COLO668 (cell line): ENCODE measurements at regions not wholly inside any gene's neighbourhood (a gene's known extent, or its start where the extent isn't known, plus 50 kb on each side); places are given as distances from the start of the nearest gene placed in this dataset.
"Not testable (repeated sequence)": the region's sequence is repeated elsewhere in the genome, so short reads cannot be mapped to it uniquely, and the experiment has no call there.

Experiments
- DNase-seq: peaks from one replicate; lab custom pipeline; 2025; ENCODE audit not compliant: unreplicated experiment; lab: John Stamatoyannopoulos, UW

DNA sequence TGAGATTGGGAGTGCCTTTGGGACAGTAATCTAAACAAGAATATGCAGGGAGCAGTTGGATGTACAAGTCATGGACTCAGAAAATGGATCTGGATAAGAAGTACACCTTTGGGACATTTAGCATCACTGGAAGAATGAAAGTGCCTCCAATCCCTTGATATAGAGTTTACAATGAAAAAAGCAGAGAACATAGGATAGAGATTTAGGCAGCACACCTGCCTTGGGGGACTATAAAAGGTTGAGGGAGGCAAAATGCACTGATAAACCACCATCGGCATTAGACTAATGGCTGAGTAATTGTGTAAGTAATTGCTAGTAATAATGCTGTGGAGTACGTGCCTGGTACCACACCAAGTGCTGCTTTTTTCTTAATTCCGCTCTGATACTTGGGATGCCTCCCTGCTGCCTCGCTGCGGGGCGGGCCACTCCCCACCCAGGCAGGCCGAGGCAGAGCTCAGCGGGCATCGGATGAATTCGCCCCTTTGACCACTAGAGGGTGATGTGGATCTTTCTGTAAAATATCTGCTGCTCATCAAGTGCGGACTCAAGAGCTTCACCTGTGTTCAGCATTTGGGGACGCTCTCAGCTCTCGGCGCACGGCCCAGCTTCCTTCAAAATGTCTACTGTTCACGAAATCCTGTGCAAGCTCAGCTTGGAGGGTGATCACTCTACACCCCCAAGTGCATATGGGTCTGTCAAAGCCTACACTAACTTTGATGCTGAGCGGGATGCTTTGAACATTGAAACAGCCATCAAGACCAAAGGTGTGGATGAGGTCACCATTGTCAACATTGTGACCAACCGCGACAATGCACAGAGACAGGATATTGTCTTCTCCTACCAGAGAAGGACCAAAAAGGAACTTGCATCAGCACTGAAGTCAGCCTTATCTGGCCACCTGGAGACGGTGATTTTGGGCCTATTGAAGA is 99.9 kb downstream of the ANKRD18B start:
- peak; percentile 70 for DNase-seq

DNA sequence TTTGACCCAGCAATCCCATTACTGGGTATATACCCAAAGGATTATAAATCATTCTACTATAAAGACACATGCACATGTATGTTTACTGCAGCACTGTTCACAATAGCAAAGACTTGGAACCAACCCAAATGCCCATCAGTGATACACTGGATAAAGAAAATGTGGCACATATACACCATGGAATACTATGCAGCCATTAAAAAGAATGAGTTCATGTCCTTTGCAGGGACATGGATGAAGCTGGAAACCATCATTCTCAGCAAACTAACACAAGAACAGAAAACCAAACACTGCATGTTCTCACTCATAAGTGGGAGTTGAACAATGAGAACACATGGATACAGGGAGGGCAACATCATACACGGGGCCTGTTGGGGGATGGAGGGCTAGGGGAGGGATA is 104.3 kb downstream of the ANKRD18B start:
- DNase-seq = not testable (repeated sequence)

DNA sequence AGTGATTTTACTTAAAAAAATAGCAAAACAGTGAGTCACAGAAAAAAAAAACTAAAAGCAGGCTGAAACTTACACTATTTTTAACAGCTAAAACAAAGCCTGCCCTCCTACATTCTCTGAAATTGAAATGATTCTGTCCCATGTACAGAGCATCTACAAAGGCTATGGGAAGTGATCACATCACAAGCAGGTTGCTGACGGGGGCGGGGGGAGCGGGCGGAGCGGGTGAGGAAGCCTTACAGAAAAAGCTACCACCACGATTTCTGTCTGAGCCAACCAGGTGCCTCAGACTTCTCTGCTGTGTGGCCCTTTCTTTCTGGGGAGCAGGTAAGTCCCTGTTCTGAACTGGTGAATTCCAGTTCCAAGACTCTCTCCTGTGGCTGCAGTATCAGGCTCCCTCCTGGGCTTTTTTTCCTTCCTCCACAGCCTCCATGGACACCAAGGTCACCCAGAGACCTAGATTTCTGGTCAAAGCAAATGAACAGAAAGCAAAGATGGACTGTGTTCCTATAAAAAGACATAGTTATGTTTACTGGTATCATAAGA is 104.9 kb downstream of the ANKRD18B start:
- DNase-seq = no peak

DNA sequence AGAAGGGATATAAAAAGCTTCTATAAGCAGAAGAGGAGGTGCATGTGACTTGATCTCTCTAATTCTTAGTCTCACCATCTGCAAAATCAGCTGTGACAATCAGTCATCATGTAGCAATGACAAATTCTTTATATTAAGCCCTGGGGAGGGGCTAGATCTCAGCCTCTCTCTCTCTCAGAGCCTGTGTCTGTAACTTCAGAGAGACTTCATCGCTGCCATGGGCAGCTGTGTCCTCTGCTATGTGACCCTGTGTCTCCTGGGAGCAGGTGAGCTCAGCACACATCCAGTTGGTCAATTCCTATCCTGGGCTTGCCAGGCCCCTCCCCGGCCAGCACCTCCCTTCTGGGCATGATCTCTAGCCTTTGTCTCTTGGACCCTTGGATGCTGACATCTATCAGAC is 109.6 kb downstream of the ANKRD18B start:
- DNase-seq = no peak

DNA sequence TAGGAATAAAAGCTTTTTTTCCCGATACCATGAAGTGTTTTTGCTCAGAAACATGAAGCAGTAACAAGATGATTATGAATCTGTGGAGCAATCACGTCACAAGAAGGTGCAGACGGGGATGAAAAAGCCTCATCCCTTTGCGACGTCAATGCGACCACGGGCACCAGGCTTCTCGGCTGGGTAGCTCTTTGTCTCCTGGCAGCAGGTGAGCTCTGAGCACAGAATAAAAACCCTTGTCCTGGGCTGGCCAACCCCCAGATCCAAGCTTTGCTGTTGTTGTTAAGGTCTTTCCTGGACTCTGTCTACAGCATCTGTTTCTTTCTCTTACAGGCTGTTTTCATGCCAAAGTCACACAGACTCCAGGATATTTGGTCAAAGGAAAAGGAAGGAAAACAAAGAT is 113.8 kb downstream of the ANKRD18B start:
- DNase-seq = no peak

DNA sequence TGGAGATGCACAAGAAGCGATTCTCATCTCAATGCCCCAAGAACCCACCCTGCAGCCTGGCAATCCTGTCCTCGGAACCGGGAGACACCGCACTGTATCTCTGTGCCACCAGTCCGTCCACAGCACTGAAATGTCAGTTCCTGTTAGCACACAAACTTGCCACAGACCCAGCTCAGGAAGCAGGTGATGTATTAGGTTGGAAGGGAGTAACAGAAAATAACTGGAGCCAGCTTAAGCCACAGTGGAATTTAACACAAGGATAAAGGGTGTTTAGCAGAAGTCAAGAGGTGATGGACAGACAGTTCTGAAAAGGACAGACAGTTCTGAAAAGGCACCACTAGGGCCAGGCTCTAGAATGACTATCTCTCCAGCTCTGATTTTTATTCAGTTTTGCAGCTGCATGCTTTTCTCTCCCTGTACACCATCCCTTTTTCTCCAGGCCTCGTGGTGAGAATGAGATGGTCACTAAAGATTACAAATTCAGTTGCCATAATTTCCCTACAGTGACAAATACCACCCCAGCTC is 114.4 kb downstream of the ANKRD18B start:
- no peak for DNase-seq

DNA sequence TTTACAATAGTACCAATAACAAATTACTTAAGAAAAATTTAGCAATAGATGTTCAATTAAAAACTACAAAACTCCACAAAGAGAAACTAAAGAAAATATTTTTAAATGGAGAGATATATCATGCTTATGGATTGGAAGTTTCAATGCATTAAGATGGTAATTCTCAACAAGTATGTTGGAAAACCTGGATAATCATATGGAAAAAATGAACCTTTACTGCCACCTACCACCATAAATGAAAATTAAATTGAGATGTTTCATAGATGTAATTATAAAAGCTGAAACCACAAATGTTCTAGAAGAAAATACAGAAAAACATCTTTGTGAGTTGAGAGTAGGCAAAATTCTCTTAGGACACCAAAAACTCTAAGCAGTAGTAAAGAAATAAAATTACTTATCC is 121.7 kb downstream of the ANKRD18B start:
- no peak for DNase-seq

DNA sequence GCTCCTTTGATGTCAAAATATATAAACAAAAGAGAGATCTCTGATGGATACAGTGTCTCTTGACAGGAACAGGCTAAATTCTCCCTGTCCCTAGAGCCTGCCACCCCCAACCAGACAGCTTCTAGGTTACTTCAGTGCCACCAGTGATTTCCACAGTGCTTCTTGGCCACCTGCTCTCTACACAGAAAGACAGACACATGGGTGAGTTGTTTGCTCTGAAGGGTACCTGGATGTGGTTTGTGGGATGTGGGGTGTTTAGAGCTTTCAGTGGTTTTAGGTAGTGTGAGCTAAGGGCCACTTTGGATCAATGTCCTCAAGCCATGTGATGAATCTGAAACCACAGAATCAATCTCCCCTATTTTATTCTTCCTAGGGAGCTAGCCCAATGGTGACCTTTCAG is 125.4 kb downstream of the ANKRD18B start:
- no peak for DNase-seq

- DNase-seq = no peak
These were observed 127.1 kb downstream of the ANKRD18B start for GRCh38 chr9:33651125-33651524.

DNA sequence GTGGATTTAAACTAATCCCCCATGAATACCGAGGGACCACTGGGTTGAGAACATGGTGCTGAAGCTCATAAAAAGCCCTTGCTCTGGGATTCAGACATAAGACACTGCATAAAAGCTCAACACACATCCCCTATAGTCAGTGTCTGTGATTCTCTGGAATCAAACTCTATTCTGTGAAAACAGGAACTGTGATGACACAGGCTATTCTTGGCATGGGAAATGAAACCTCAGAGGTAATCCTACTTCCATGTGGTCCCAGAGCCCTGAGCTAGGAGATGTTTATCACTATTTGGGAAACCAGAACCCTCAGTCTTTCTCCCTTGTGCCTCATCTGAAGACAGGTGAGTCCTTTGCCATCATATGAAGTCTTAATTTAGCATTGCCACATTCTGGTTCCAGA is 135.4 kb upstream of the PRSS3 start:
- no peak for DNase-seq

GRCh38 chr9:33660772-33661171 is 134.6 kb upstream of the PRSS3 start:
- no peak for DNase-seq

- no peak for DNase-seq
These were observed 134.2 kb upstream of the PRSS3 start for GRCh38 chr9:33661176-33661575.

DNA sequence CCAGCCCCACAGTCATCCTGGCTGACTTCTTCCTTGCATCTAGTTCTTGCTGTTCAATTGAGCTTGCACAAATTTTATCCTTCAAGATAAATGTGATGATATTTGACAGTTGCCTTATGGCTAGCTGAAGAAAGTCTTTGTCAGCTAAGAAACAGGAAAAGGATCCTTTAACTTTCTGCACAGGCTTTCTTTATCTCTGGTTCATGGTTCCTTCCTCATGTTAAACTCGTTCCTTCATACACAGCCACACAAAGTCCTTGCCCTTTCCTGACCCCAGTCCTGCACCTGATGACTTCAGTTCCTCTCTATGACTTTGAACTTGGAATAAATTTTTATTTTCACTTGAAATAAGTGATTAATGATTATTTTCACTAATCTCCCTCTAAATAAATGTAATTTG is 132.5 kb upstream of the PRSS3 start:
- DNase-seq = no peak

DNA sequence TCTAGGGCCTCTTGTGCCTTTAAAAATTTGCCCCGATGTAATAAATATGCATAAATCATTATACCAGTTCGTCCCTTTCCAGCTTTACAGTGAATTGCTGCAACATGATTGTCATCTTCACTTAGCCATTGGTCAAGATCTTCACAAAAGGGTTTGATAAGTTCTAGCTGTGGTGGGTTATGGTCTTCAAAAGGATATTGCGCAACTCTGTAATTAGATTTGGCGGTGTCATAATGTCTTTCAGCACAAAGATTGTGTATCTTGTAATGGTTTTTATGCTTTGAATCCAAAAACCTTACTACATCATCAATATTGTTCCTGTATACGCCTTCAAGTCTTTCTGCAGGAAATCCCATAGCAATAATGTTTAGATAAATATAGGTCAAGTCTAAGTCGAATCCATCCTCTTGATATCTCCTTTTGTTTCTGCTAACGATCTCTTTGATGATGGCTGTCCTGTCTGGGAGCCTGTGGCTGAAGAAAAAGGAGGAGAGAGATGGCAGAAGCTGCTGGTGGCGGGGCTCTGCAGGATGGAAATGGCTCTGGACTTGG is 119.1 kb upstream of the PRSS3 start:
- not testable (repeated sequence) for DNase-seq

DNA sequence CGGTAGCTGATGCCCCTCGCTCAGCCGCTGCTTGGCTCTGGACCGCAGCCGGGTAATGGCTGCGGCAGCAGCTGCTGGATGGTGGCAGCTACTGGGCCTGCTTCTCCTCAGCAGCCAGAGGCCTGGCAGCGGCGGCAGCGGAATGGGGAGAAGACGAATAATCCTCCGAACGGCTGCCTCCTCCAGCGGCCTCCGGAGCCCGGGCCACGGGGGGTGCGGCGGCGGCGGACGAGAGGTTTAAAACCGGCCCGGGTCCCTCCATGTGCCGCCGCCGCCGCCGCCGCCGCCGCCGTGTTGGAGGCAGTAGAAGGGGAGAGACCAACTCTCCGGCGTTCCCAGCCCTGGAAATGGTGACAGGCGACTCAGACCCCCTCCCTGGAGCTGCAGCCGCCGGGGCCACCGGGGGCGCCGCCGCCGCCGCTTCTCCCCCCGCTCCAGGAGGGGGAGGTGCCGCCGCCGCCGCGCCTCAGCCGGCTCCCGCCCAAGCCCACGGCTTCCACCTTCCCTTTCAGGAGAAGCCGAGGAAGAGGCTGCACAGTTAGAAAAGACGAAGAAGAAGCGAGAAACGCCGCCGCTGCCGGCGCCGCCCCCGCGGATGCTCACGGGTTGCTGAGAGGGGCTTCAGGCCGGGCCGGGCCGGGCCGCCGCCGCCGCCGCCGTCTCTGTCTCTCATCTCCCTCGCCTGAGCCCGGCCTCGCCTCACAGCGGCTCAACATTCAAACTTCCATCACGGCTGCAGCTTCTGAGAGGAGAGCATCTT is 118.4 kb upstream of the PRSS3 start:
- peak; percentile 77 for DNase-seq

GRCh38 chr9:33677506-33677809 is 117.9 kb upstream of the PRSS3 start:
- no peak for DNase-seq

DNA sequence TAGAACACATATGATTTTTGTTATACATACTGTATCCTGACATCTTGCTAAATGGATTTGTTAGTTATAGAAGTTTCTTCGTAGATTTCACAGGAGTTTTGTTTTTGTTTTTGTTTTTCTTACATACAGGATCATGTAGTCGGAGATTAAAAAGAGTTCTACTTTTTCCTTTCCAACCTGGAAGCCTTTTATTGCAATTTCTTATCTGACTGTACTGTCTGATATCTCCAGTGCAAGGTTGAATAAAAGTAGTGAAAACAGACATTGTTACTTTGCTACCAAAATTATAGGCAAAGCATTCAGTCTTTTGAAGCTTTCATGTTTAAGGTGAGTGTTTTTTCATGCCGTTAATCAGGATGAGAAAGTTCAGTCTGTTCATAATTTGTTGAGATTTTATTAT is 117.4 kb upstream of the PRSS3 start:
- DNase-seq = no peak

DNA sequence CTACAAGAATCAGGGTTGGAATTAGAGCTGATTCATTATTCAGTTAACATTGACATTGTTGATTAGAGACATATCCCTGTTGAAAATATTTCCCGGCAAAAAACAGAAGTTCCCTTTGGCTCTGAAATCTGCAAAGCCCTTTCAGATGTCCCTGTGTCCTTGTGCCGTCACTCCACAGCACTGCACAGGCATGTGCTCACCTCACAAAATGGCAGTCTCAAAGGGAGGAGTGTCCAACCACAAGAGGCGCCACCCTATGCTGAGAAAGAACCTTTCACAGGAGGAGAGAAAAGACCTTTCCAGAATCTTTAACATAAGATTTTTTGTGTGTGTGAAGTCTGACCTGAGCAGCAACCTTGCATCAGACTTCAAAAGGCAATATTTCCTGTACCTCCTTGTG is 112.8 kb upstream of the PRSS3 start:
- no peak for DNase-seq

DNA sequence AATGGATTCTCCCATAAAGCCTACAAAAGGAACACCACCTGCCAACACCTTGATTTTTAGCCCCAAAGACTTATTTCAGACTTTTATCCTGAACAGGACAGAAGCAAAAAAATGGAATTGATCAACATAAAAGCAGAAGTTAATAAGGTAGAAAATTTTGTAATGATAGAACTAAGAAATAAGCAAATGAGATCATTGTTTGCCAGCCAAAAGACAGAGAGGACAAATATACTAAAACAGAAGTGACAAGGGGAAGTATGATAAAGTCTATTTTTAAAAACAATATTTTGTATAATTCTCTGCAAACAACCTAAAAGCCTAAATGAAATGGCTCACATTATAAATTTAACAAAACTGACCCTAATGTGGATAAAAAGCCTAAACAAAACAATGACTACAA is 110.5 kb upstream of the PRSS3 start:
- DNase-seq = no peak

DNA sequence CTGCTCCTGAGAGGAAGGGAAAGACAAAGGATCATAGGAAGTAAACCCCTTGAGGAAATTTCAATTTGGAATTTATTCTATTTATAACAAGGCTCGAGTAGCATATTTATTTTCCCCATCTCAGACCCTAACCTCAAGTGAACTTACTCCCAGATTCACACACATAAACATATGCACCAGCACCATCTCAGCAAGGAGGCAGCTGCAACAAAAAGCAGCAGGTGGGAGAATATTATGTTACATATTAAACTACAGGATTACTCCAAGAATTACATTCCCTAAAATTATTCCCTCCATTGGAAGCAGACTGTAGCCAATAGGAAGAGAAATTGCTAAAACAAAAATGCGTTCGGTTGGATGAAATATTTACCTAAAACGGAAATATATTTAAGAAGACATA is 108.4 kb upstream of the PRSS3 start:
- peak; percentile 16 for DNase-seq

DNA sequence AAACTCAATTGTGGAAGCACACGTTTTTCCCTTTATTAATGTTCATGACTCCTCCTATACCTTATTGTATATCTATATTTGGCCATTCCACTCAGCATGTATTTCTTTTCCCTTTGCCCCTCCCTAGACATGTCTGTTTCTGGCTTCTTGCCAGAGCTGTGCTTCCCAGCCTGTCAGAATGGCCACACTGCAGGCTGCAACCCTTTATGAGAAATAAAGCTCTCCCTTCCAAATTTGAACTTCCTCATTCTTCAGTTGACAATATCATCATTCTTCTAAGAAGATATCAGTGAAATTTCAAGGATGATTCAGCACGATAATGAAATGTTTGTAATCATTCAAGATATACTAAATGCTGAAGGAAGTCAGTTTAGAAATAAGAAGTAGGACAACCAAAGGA is 107.6 kb upstream of the PRSS3 start:
- DNase-seq = peak; percentile 67
